HCT116 (cell line): ENCODE measurements at regions not wholly inside any gene's neighbourhood (a gene's known extent, or its start where the extent isn't known, plus 50 kb on each side); places are given as distances from the start of the nearest gene placed in this dataset.

ENCODE experiments used
- ATAC-seq: fragments of 200-7000 bp; cut with Tn5 transposase; 2 replicates; pipeline ENCODE4 v1.9.1; 2020; ENCODE audit warnings: mild to moderate bottlenecking, moderate library complexity
- BruUV-seq: library from RNA; stranded (reverse); fragments of 400-500 nt; replicated peaks from 2 replicates; lab custom pipeline; 2021; lab: Mats Ljungman, UMichigan
- CTCF ChIA-PET: fragments of 300-600 bp; sonication (Branson Sonifier 250); formaldehyde crosslinking; loops from one replicate; lab custom pipeline; 2021; ENCODE audit warnings: antibody characterized with exemption; lab: Charles Lee
- POLR2A ChIA-PET: fragments of 300-600, 350-600 bp; sonication (Branson Sonifier 250); formaldehyde crosslinking; loops from one replicate; lab custom pipeline; 2021; ENCODE audit warnings: antibody characterized with exemption; lab: Charles Lee
- RAD21 ChIA-PET, 2 experiments: fragments of 300-600 bp; sonication (Branson Sonifier 250); formaldehyde crosslinking; loops; one replicate each; lab custom pipeline; 2023; ENCODE audit warnings: low total read pairs in 2 of 2; ENCODE audit not compliant: uncharacterized antibody in 2 of 2, unreplicated experiment in 2 of 2, low non-redundant PET in 1 of 2; lab: Charles Lee
- DNase-seq: peaks from one replicate; pipeline ENCODE4 v3.0.0-alpha.2; 2010; ENCODE audit warnings: low read depth, low spot score
- H2AFZ ChIP-seq: fragments of 200-600 bp; shearing (Covaris generic), sonication (generic); 2 replicates; pipeline ENCODE4 v1.6.1; 2017; ENCODE audit warnings: low read depth, mixed run types, mixed read lengths, antibody characterized with exemption, low read length; ENCODE audit not compliant: poor library complexity, severe bottlenecking
- H3K27ac ChIP-seq: 2 replicates; pipeline ENCODE4 v1.5.1; 2012; ENCODE audit warnings: low read depth, low read length
- H3K27me3 ChIP-seq: fragments of 200-600 bp; sonication (generic); 2 replicates; pipeline ENCODE4 v1.6.1; 2016; ENCODE audit warnings: mixed run types, low read length, mixed read lengths; ENCODE audit not compliant: insufficient read depth
- H3K36me3 ChIP-seq, 2 experiments: fragments of 200-500 bp in 1 of 2; fragments of 200-600 bp in 1 of 2; sonication (Bioruptor generic) in 1 of 2; sonication (generic) in 1 of 2; 2 replicates each; pipeline versions ENCODE4 v1.5.1 to v1.6.1; 2014 to 2016; ENCODE audit warnings: low read length in 2 of 2, inconsistent platforms in 1 of 2, mixed read lengths in 1 of 2, mixed run types in 1 of 2; ENCODE audit not compliant: insufficient read depth in 2 of 2, control insufficient read depth in 1 of 2
- H3K4me1 ChIP-seq, 2 experiments: fragments of 200-600 bp in 1 of 2; sonication (generic) in 1 of 2; 2 replicates each; pipeline versions ENCODE4 v1.5.1 to v1.6.1; 2012 to 2017; ENCODE audit warnings: low read length in 2 of 2, inconsistent platforms in 1 of 2, mild to moderate bottlenecking in 1 of 2, mixed read lengths in 1 of 2, mixed run types in 1 of 2, moderate library complexity in 1 of 2; ENCODE audit not compliant: insufficient read depth in 2 of 2, control insufficient read depth in 1 of 2
- H3K4me2 ChIP-seq: fragments of 200-600 bp; sonication (generic); 2 replicates; pipeline ENCODE4 v1.6.1; 2017; ENCODE audit warnings: mixed run types, low read length, mixed read lengths
- H3K4me3 ChIP-seq, 2 experiments: fragments of 200-600 bp in 1 of 2; sonication (generic) in 1 of 2; replicated peaks in 1 of 2; 2 replicates each; pipeline ENCODE4 v1.5.1; 2011 to 2016; ENCODE audit warnings: low read length in 2 of 2, control low read depth in 1 of 2, low read depth in 1 of 2, mild to moderate bottlenecking in 1 of 2, mixed read lengths in 1 of 2, mixed run types in 1 of 2
- H3K79me2 ChIP-seq: fragments of 200-600 bp; sonication (generic); 2 replicates; pipeline ENCODE4 v1.6.1; 2017; ENCODE audit warnings: mild to moderate bottlenecking, mixed run types, low read length, moderate library complexity, mixed read lengths; ENCODE audit not compliant: insufficient read depth
- H3K9ac ChIP-seq: fragments of 200-600 bp; sonication (generic); 2 replicates; pipeline ENCODE4 v1.6.1; 2016; ENCODE audit warnings: low read length, mixed read lengths
- H3K9me2 ChIP-seq: fragments of 200-600 bp; sonication (generic), shearing (Covaris generic); 2 replicates; pipeline ENCODE4 v1.6.1; 2017; ENCODE audit warnings: mixed run types, mild to moderate bottlenecking, moderate library complexity; ENCODE audit not compliant: insufficient read depth
- H3K9me3 ChIP-seq, 2 experiments: fragments of 200-500 bp in 1 of 2; fragments of 200-600 bp in 1 of 2; sonication (Bioruptor generic) in 1 of 2; sonication (generic) in 1 of 2; 2 replicates each; pipeline ENCODE4 v1.6.1; 2014 to 2017; ENCODE audit warnings: low read length in 2 of 2, mixed read lengths in 2 of 2, inconsistent platforms in 1 of 2, low read depth in 1 of 2, mild to moderate bottlenecking in 1 of 2, mixed run types in 1 of 2, moderate library complexity in 1 of 2; ENCODE audit not compliant: control insufficient read depth in 1 of 2, insufficient read depth in 1 of 2
- H4K20me1 ChIP-seq: fragments of 200-600 bp; sonication (generic), shearing (Covaris generic); 2 replicates; pipeline ENCODE4 v1.6.1; 2017; ENCODE audit warnings: mixed run types, mild to moderate bottlenecking, moderate library complexity; ENCODE audit not compliant: insufficient read depth
- CEBPB ChIP-seq: IDR thresholded peaks from 2 replicates; pipeline ENCODE4 v1.6.1; 2012; ENCODE audit warnings: low read depth
- CTCF ChIP-seq, 3 experiments: fragments of 200-600 bp in 1 of 3; sonication (generic) in 1 of 3; IDR thresholded peaks in 2 of 3; conservative IDR thresholded peaks in 1 of 3; 2 replicates each; pipeline ENCODE4 v1.5.1; 2012 to 2017; ENCODE audit warnings: low read depth in 2 of 3, low read length in 2 of 3, antibody characterized with exemption in 1 of 3, borderline replicate concordance in 1 of 3, control low read depth in 1 of 3, mild to moderate bottlenecking in 1 of 3, mixed read lengths in 1 of 3, mixed run types in 1 of 3, moderate library complexity in 1 of 3; ENCODE audit not compliant: insufficient read depth in 1 of 3
- EGR1 ChIP-seq: IDR thresholded peaks from 2 replicates; pipeline ENCODE4 v1.6.1; 2012; ENCODE audit warnings: low read depth
- ELF1 ChIP-seq: IDR thresholded peaks from 2 replicates; pipeline ENCODE4 v1.6.1; 2012; ENCODE audit warnings: low read depth, borderline replicate concordance
- EZH2 ChIP-seq: fragments of 200-600 bp; sonication (generic); IDR thresholded peaks from 2 replicates; pipeline ENCODE4 v1.6.1; 2017; ENCODE audit warnings: antibody characterized with exemption, mixed run types
- EZH2phosphoT487 ChIP-seq: fragments of 200-600 bp; IDR thresholded peaks from 2 replicates; pipeline ENCODE4 v1.6.1; 2018; ENCODE audit warnings: antibody characterized with exemption, borderline replicate concordance
- FOSL1 ChIP-seq: IDR thresholded peaks from 2 replicates; pipeline ENCODE4 v1.6.1; 2012; ENCODE audit warnings: low read depth
- JUND ChIP-seq: IDR thresholded peaks from 2 replicates; pipeline ENCODE4 v1.6.1; 2012
- MAX ChIP-seq: IDR thresholded peaks from 2 replicates; pipeline ENCODE4 v1.6.1; 2012
- POLR2A ChIP-seq: IDR thresholded peaks from 2 replicates; pipeline ENCODE4 v1.7.0; 2011; ENCODE audit warnings: borderline replicate concordance; ENCODE audit not compliant: insufficient read depth, insufficient read length; ENCODE audit errors: extremely low read depth
- POLR2AphosphoS5 ChIP-seq: IDR thresholded peaks from 2 replicates; pipeline ENCODE4 v1.6.1; 2011; ENCODE audit warnings: mild to moderate bottlenecking, low read depth, low read length, moderate library complexity
- RAD21 ChIP-seq: IDR thresholded peaks from 2 replicates; pipeline ENCODE4 v1.6.1; 2012; ENCODE audit warnings: low read depth, mild to moderate bottlenecking
- SIN3A ChIP-seq: IDR thresholded peaks from 2 replicates; pipeline ENCODE4 v1.6.1; 2012; ENCODE audit warnings: low read depth
- SP1 ChIP-seq: IDR thresholded peaks from 2 replicates; pipeline ENCODE4 v1.6.1; 2012; ENCODE audit warnings: low read depth
- SRF ChIP-seq: IDR thresholded peaks from 2 replicates; pipeline ENCODE4 v1.6.1; 2012; ENCODE audit warnings: low read depth
- YY1 ChIP-seq: IDR thresholded peaks from 2 replicates; pipeline ENCODE4 v1.6.1; 2011; ENCODE audit warnings: low read length, low read depth, moderate library complexity, mild to moderate bottlenecking; ENCODE audit not compliant: insufficient replicate concordance; ENCODE audit errors: extremely low read depth
- ZFX ChIP-seq: fragments of 450-650 bp; IDR thresholded peaks from 2 replicates; pipeline ENCODE4 v1.6.1; 2017
- ZNF274 ChIP-seq: fragments of 200-500 bp; sonication (Bioruptor generic); IDR thresholded peaks from 2 replicates; pipeline ENCODE4 v1.6.1; 2014; ENCODE audit warnings: mild to moderate bottlenecking, low read depth, low read length, inconsistent platforms
- intact Hi-C: fragments of 100-400 bp; cut with micrococcal nuclease; formaldehyde crosslinking; loops from 2 replicates; pipeline ENCODE4 v1.10.0; 2022
- TF ChIP-seq, protein P1 (sequence below): IDR thresholded peaks from 2 replicates; pipeline ENCODE4 v1.6.1; 2011; ENCODE audit warnings: mild to moderate bottlenecking, low read length, moderate library complexity; ENCODE audit not compliant: insufficient replicate concordance; ENCODE audit errors: extremely low read depth

DNA sequence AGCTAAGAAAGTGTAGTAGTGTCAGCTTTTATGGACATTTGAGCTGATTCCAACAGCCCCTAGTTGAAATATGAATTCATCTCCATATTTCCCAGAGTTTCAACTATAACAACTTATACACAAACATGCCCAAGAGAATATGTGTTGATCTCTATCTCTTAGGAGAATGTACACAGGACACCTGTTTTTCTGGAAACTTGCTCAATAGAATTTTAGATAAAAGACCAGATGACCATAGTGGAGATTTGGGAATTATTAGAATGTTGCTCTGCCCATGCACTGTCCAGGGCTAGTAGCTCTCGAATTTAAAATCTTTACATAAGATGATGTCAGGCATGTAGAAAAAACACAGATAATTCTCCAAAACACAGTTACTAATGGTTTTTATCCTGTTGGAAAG, 162.3 kb upstream of the VRK2 start:
- no peaks in the 10 kb centered on the region for H3K79me2 ChIP-seq
- BruUV-seq = no TSS peak
- intact Hi-C loops = no loop called here
- POLR2A ChIA-PET = no interaction called here
- no peak for ATAC-seq
- TF ChIP-seq EZH2 = no peak
- no peak for TF ChIP-seq CEBPB
- TF ChIP-seq, all 23 proteins: peak for 0
- H3K4me1 ChIP-seq = peaks cover 11 to 26% of the 10 kb centered on the region in 2 experiments; a peak in 3 of 4 replicates
- H2AFZ ChIP-seq = peak overlapping the region; percentile 28
- H3K27ac ChIP-seq = no peak overlapping the region
- H3K4me2 ChIP-seq = no peak overlapping the region
- H3K36me3 ChIP-seq = no peaks in the 10 kb centered on the region
- no peaks in the 10 kb centered on the region for H3K9me2 ChIP-seq
- RAD21 ChIA-PET = no interaction called here
- CTCF ChIA-PET = interaction anchor here (1.2 kb wide), 1 partner anchor 564 kb away, joined by 3 read pairs; no protein-coding TSS in a partner anchor
- H4K20me1 ChIP-seq = no peaks in the 10 kb centered on the region
- no peaks in the 10 kb centered on the region for H3K27me3 ChIP-seq
- DNase-seq = no peak
- H3K4me3 ChIP-seq = no peak overlapping the region
- no peak overlapping the region for H3K9ac ChIP-seq
- H3K9me3 ChIP-seq = no peaks in the 10 kb centered on the region

DNA sequence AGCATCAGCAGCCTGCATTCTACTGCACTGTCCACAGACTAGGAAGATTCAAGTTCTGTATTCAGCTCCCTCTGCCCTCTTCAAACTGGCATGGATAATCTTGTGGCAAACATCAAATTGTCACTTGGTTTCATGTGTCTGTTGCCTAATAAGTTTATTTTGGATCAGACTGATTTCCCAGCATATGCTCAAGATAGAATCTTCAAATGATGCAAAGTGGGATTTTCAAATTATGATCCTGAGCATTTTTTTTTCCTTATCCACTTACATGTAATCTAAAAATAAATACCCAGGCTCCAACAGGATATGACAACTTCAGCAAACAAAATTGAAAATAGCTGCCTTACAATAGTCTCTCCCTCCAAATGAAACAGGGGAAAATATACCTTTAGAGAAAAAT, 160.9 kb upstream of the VRK2 start:
- H2AFZ ChIP-seq = no peak overlapping the region

More for the DNA sequence above, 160.9 kb upstream of the VRK2 start:
- no peak overlapping the region for H3K27ac ChIP-seq
- peaks cover 11 to 26% of the 10 kb centered on the region in 2 experiments; a peak in 3 of 4 replicates for H3K4me1 ChIP-seq
- ChIA-PET RAD21 (no interaction called here), POLR2A (no interaction called here), CTCF (no interaction called here)
- no peaks in the 10 kb centered on the region for H3K9me2 ChIP-seq
- no TSS peak for BruUV-seq
- no peaks in the 10 kb centered on the region for H3K27me3 ChIP-seq
- no peak overlapping the region for H3K4me3 ChIP-seq
- no peaks in the 10 kb centered on the region for H3K79me2 ChIP-seq
- H3K36me3 ChIP-seq = no peaks in the 10 kb centered on the region
- intact Hi-C loops = no loop called here
- no peak overlapping the region for H3K9ac ChIP-seq
- no peaks in the 10 kb centered on the region for H4K20me1 ChIP-seq
- DNase-seq = no peak
- TF ChIP-seq EZH2phosphoT487 = no peak
- TF ChIP-seq SP1 = no peak
- TF ChIP-seq ZNF274 = no peak
- no peak for TF ChIP-seq CEBPB
- no peak for TF ChIP-seq YY1
- TF ChIP-seq CTCF (IDR thresholded peaks at IDR 0.05 in 2 of 3, conservative IDR thresholded peaks at IDR 0.05 in 1 of 3; ENCODE audit: borderline replicate concordance in 1 of 3, insufficient read depth in 1 of 3, low read depth in 2 of 3, low read length in 2 of 3) = no peak
- TF ChIP-seq EGR1 = no peak
- no peak for TF ChIP-seq RAD21
- no peak for TF ChIP-seq POLR2AphosphoS5
- no peak for TF ChIP-seq FOSL1
- no peak for TF ChIP-seq ELF1
- TF ChIP-seq SRF = no peak
- TF ChIP-seq ZFX = no peak
- no peak for TF ChIP-seq POLR2A
- TF ChIP-seq, protein P1, sequence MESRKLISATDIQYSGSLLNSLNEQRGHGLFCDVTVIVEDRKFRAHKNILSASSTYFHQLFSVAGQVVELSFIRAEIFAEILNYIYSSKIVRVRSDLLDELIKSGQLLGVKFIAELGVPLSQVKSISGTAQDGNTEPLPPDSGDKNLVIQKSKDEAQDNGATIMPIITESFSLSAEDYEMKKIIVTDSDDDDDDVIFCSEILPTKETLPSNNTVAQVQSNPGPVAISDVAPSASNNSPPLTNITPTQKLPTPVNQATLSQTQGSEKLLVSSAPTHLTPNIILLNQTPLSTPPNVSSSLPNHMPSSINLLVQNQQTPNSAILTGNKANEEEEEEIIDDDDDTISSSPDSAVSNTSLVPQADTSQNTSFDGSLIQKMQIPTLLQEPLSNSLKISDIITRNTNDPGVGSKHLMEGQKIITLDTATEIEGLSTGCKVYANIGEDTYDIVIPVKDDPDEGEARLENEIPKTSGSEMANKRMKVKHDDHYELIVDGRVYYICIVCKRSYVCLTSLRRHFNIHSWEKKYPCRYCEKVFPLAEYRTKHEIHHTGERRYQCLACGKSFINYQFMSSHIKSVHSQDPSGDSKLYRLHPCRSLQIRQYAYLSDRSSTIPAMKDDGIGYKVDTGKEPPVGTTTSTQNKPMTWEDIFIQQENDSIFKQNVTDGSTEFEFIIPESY = no peak
- TF ChIP-seq SIN3A = no peak
- no peak for TF ChIP-seq EZH2
- TF ChIP-seq MAX = no peak
- no peak for TF ChIP-seq JUND
- TF ChIP-seq, all 23 proteins: peak for 0
- no peak for ATAC-seq
- no peaks in the 10 kb centered on the region for H3K9me3 ChIP-seq
- no peak overlapping the region for H3K4me2 ChIP-seq
